Sigmoid colon (tissue), 6 donors: ENCODE measurements at regions not wholly inside any gene's neighbourhood (a gene's known extent, or its start where the extent isn't known, plus 50 kb on each side); places are given as distances from the start of the nearest gene placed in this dataset.

Experiments
- DNase-seq: peaks from one replicate; pipeline ENCODE4 v3.0.0-alpha.2; 2019
- H3K27ac ChIP-seq, 4 donors: fragments of 200-600 bp; sonication (generic); one replicate each; pipeline ENCODE4 v1.5.1; 2016 to 2019; ENCODE audit warnings: mild to moderate bottlenecking in 1 of 4
- H3K27me3 ChIP-seq, 3 donors: fragments of 200-600 bp; sonication (generic); one replicate each; pipeline ENCODE4 v1.5.1; 2019; ENCODE audit warnings: mild to moderate bottlenecking in 1 of 3
- H3K36me3 ChIP-seq, 4 donors: fragments of 200-600 bp; sonication (generic); one replicate each; pipeline ENCODE4 v1.5.1; 2016 to 2019
- H3K4me1 ChIP-seq, 4 donors: fragments of 200-600 bp; sonication (generic); one replicate each; pipeline ENCODE4 v1.5.1; 2017 to 2019
- H3K4me3 ChIP-seq, 4 donors: fragments of 200-600 bp; sonication (generic); one replicate each; pipeline ENCODE4 v1.5.1; 2017 to 2019; ENCODE audit warnings: mild to moderate bottlenecking in 2 of 4, moderate library complexity in 1 of 4
- H3K9me3 ChIP-seq, 4 donors: fragments of 200-600 bp in 3 of 4; sonication (generic) in 3 of 4; one replicate each; pipeline versions ENCODE4 v1.5.1 to v1.6.1; 2013 to 2019
- EP300 ChIP-seq, 4 donors: sonication (generic); formaldehyde crosslinking; IDR thresholded peaks; one replicate each; pipeline ENCODE4 v1.6.1; 2017; ENCODE audit warnings: antibody characterized with exemption in 4 of 4
- POLR2A ChIP-seq, 2 donors: fragments of 450-650 bp; IDR thresholded peaks; one replicate each; pipeline ENCODE4 v1.6.1; 2016; ENCODE audit warnings: antibody characterized with exemption in 2 of 2, mild to moderate bottlenecking in 2 of 2, moderate library complexity in 2 of 2
- POLR2AphosphoS5 ChIP-seq, 4 donors: sonication (generic); formaldehyde crosslinking; IDR thresholded peaks; one replicate each; pipeline ENCODE4 v1.6.1; 2017; ENCODE audit warnings: antibody characterized with exemption in 4 of 4
- WGBS, 2 donors: extraction: QIAGEN DNeasy Blood & Tissue Kit; methylation state at CpG; one replicate each; pipeline ENCODE4 v1.1.7; 2013; 5-methylcytosine and 5-hydroxymethylcytosine counted together
- intact Hi-C: fragments of 100-400 bp; cut with DNase I; formaldehyde crosslinking; loops from one replicate; pipeline ENCODE4 v1.15.1; 2023
- TF ChIP-seq, protein P1 (sequence below), 4 experiments: fragments of 450-650 bp in 3 of 4; fragments of 200-600 bp in 1 of 4; IDR thresholded peaks; one replicate each; pipeline ENCODE4 v1.5.1; 2016 to 2019; ENCODE audit warnings: antibody characterized with exemption in 4 of 4, mild to moderate bottlenecking in 3 of 4, moderate library complexity in 2 of 4
- donor health status: healthy with polysubstance abuse.
- donor health status: healthy.

DNA sequence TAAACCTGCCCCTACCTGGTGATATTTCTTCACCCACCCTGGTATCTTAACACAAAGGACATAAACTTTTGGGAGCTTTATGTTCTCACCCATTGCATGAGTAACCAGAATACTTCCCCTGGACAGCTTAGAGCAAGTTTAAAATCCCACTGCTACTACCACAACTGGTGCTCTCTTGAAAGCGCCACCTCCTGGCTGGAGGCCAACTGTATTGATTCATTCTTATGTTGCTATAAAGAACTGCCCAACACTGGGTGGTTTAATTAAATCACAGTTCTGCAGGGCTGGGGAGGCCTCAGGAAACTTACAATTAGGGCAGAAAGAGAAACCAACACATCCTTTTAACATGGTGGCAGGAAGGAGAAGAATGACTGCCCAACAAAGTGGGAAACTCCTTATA lies 592.4 kb downstream of the EPHA3 start:
- Histone ChIP-seq H3K4me1 (no peaks in the 10 kb centered on the region), H3K4me3 (no peak overlapping the region), H3K9me3 (no peaks in the 10 kb centered on the region), H3K27me3 (no peaks in the 10 kb centered on the region), H3K36me3 (no peaks in the 10 kb centered on the region), H3K27ac (no peak overlapping the region)
- TF ChIP-seq POLR2AphosphoS5 (IDR thresholded peaks at IDR 0.05), result no peak
- no peak for TF ChIP-seq EP300 (IDR thresholded peaks at IDR 0.05)
- TF ChIP-seq POLR2A (IDR thresholded peaks at IDR 0.05), result no peak
- TF ChIP-seq, protein P1, sequence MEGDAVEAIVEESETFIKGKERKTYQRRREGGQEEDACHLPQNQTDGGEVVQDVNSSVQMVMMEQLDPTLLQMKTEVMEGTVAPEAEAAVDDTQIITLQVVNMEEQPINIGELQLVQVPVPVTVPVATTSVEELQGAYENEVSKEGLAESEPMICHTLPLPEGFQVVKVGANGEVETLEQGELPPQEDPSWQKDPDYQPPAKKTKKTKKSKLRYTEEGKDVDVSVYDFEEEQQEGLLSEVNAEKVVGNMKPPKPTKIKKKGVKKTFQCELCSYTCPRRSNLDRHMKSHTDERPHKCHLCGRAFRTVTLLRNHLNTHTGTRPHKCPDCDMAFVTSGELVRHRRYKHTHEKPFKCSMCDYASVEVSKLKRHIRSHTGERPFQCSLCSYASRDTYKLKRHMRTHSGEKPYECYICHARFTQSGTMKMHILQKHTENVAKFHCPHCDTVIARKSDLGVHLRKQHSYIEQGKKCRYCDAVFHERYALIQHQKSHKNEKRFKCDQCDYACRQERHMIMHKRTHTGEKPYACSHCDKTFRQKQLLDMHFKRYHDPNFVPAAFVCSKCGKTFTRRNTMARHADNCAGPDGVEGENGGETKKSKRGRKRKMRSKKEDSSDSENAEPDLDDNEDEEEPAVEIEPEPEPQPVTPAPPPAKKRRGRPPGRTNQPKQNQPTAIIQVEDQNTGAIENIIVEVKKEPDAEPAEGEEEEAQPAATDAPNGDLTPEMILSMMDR (IDR thresholded peaks at IDR 0.05), result no peak
- 23 to 79% methylated on average over 1 of the region's 1 CpG for WGBS, 2 donors
- intact Hi-C loops, result no loop called here
- no peak for DNase-seq

DNA sequence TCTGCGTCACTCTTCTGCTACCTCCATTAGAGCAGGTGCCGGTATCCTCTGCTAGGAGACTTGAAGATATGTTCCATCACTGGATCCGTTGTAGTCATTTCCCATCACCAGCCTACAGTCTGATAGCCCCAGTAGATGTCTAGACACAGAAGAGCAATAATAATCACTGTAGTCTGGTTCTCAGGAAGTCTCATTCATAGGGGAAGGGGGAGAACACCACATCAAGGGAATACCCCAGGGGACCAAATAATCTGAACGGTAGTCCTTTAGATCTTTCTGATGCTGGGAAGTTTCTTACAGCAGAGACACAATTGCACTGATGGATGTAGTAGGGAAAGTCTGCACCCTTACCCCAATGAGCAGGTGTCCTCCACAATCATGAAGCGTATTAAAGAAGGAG lies 595.0 kb downstream of the EPHA3 start:
- intact Hi-C loops, result no loop called here
- Histone ChIP-seq H3K27me3 (no peaks in the 10 kb centered on the region), H3K27ac (no peak overlapping the region), H3K4me1 (no peaks in the 10 kb centered on the region), H3K36me3 (no peaks in the 10 kb centered on the region), H3K4me3 (no peak overlapping the region), H3K9me3 (no peaks in the 10 kb centered on the region)
- 81 to 94% methylated on average over 5 of the region's 5 CpGs for WGBS, 2 donors
- no peak for TF ChIP-seq EP300 (IDR thresholded peaks at IDR 0.05)
- TF ChIP-seq POLR2AphosphoS5 (IDR thresholded peaks at IDR 0.05), result no peak
- TF ChIP-seq, protein P1 (IDR thresholded peaks at IDR 0.05), result no peak
- no peak for TF ChIP-seq POLR2A (IDR thresholded peaks at IDR 0.05)
- DNase-seq, result no peak

DNA sequence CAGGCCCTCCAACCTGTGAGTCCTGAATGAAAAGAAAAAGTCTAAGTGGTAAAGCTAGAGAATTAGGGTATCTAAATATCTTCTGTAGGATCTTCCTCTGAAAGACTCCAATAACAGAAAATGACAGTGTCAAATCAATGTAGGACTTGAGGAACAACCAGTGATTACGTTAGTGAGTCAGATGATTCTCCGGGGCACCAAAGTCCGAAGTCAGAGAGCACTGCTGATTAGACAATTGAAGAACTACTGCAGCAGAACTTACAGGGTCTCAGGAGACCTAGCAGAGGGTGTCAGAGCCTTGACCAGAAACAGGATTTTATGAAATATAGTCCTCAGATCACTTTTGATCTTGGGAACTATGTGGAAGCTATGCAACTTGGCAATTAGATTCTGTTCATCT lies 605.8 kb downstream of the EPHA3 start:
- no peak for DNase-seq
- no peaks in the 10 kb centered on the region for H3K9me3 ChIP-seq
- H3K27ac ChIP-seq, result no peak overlapping the region
- no peaks in the 10 kb centered on the region for H3K36me3 ChIP-seq
- WGBS, 2 donors, result 77 to 86% methylated on average over 3 of the region's 3 CpGs
- intact Hi-C loops, result no loop called here
- no peak for TF ChIP-seq POLR2A (IDR thresholded peaks at IDR 0.05)
- no peak for TF ChIP-seq POLR2AphosphoS5 (IDR thresholded peaks at IDR 0.05)
- TF ChIP-seq, protein P1 (IDR thresholded peaks at IDR 0.05), result no peak
- no peak for TF ChIP-seq EP300 (IDR thresholded peaks at IDR 0.05)
- no peaks in the 10 kb centered on the region for H3K4me1 ChIP-seq
- H3K27me3 ChIP-seq, result no peaks in the 10 kb centered on the region
- H3K4me3 ChIP-seq, result no peak overlapping the region

DNA sequence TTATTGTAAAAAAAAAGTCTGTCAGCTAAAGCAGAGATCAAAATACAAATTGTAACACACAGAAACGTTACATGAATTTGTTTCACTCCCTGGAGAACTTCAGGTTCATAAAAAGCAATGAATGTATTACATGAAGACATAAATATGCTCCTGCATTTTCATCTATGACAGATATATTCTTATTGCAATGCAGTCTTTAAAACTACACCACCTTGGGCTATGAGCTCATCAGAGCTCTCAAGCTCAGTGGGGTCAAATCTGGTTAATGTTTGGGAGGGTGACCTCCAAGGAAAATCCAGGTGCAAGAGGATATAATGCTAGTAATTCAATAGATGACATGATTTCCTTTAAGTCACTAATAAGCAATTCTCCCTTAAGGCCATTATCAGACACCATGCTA lies 606.8 kb downstream of the EPHA3 start:
- Histone ChIP-seq H3K9me3 (no peaks in the 10 kb centered on the region), H3K4me3 (no peak overlapping the region), H3K36me3 (no peaks in the 10 kb centered on the region), H3K4me1 (no peaks in the 10 kb centered on the region), H3K27ac (no peak overlapping the region), H3K27me3 (no peaks in the 10 kb centered on the region)
- TF ChIP-seq, protein P1 (IDR thresholded peaks at IDR 0.05), result no peak
- TF ChIP-seq POLR2AphosphoS5 (IDR thresholded peaks at IDR 0.05) (no peak), EP300 (IDR thresholded peaks at IDR 0.05) (no peak), POLR2A (IDR thresholded peaks at IDR 0.05) (no peak)
- 24 to 47% methylated on average over 1 of the region's 1 CpG for WGBS, 2 donors
- intact Hi-C loops, result no loop called here
- no peak for DNase-seq

DNA sequence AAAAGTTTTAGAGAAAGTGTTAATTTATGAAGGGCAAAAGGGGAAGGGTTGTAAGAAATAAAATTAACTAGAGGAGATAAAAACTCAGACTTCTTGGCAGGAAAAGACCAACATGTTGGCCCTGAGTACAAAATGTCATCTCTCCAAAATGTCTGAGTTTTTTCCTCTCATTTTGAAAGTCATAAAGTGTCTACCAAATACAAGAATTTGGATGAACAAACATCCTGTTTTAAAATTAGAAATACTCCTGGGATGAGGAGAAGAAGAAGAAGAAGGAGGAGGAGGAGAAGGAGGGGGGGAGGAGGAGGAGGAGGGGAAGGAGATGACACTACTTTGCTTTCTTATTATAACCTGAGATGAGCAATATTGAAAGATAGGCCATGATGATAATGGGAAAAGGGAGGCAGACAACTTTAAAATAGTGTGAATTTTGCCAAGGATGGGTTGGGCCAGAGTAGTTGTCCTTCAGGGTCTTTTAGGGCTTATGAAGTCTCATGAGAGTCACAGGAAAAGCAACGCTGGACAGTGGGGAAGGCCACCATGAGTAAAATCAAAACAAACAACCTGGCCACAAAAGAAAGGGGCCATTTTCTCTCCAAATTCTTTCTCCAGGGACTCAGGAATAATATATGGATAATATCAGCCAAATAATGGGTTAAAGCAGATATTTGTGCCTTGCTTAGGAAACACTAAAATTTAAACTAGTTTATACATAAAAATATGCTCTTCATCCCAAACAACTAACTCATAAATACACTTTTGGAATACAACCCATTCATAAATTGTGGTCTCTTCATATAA lies 632.9 kb downstream of the EPHA3 start:
- Histone ChIP-seq H3K4me3 (no peak overlapping the region), H3K27ac (no peak overlapping the region), H3K4me1 (no peaks in the 10 kb centered on the region), H3K36me3 (no peaks in the 10 kb centered on the region), H3K9me3 (no peaks in the 10 kb centered on the region), H3K27me3 (no peaks in the 10 kb centered on the region)
- DNase-seq, result no peak
- intact Hi-C loops, result no loop called here
- TF ChIP-seq POLR2AphosphoS5 (IDR thresholded peaks at IDR 0.05), result no peak
- no peak for TF ChIP-seq POLR2A (IDR thresholded peaks at IDR 0.05)
- TF ChIP-seq, protein P1 (IDR thresholded peaks at IDR 0.05), result no peak
- no peak for TF ChIP-seq EP300 (IDR thresholded peaks at IDR 0.05)
- WGBS, 2 donors, result 53 to 58% methylated on average over 1 of the region's 1 CpG
